MM.1S (cell line): ENCODE measurements at regions not wholly inside any gene's neighbourhood (a gene's known extent, or its start where the extent isn't known, plus 50 kb on each side); places are given as distances from the start of the nearest gene placed in this dataset.

ENCODE experiments used
- EZH2 ChIP-seq: fragments of 300-600 bp; sonication (generic); optimal IDR thresholded peaks from 2 replicates; pipeline ENCODE3; 2017; ENCODE audit warnings: low read depth, mild to moderate bottlenecking, antibody characterized with exemption, low read length, mixed read lengths
- EZH2phosphoT487 ChIP-seq: fragments of 300-600 bp; sonication (generic); IDR thresholded peaks from 2 replicates; pipeline ENCODE4 v1.6.1; 2018; ENCODE audit warnings: antibody characterized with exemption, low read length

DNA sequence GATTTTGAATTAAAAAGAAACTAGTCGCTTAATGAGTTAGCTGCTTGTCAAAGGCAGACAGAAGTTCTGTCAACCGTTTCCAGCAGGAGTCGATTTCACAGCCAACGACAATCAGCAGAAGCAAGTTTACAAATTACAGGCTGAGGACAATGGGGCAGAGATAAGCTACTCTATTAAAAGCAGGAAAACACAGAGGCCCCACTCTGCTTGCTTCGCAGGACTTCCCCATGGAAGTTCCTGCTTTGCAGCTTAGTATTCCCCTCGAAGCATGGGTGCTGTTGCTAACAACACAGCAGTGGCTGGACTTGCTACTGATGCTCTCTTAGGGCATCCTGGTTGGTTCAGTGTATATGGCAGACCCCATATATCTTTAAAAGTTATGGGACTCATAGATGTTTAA, 50.8 kb upstream of the KLF6 start:
- TF ChIP-seq EZH2phosphoT487 (no peak), EZH2 (no peak)
